Glomerular endothelial cell (primary cell): ENCODE measurements at regions not wholly inside any gene's neighbourhood (a gene's known extent, or its start where the extent isn't known, plus 50 kb on each side); places are given as distances from the start of the nearest gene placed in this dataset.
"Not testable (repeated sequence)": the region's sequence is repeated elsewhere in the genome, so short reads cannot be mapped to it uniquely, and the experiment has no call there.

Experiments
- DNase-seq: peaks from one replicate; pipeline ENCODE4 v3.0.0-alpha.2; 2011; ENCODE audit warnings: low read depth, low spot score; ENCODE audit errors: extremely low read depth

DNA sequence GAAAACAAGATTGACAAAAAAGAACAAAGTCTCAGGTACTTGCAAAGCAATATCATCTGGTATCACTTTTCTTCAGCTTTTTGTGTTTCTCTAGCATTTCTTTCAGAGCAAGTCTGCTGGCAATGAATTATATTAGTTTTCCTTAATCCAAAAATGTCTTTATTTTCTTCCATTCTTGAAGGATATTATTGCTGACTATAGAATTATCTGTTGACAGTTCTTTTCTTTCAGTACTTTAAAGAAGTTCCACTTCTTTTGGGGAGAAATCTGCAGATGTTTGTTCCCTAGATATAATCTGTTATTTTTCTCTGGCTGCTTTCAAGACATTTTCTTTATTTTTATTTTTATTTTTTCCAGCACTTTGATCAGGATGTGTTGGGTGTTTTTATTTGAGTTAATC, 161.8 kb upstream of the SPRED2 start:
- no peak for DNase-seq

DNA sequence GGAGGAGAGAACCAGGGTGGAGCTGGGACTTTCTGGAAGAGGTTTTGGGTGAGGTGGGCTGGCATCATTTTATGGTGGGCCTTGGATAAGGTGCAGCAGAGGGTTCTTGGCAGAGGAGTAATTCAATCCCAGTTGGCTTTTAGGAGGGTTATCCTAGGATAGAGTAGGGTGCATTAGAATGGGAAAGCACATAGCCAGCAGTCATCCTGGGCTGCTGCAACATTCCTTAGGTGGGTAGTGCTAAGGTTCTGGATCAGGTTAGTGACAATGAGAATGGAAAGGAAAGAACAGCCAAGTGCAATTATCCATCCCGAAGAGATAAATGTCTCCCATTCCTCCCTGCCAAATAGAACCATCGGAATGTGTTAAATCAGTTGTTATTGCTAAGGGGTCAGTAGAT, 157.3 kb upstream of the SPRED2 start:
- DNase-seq = no peak

DNA sequence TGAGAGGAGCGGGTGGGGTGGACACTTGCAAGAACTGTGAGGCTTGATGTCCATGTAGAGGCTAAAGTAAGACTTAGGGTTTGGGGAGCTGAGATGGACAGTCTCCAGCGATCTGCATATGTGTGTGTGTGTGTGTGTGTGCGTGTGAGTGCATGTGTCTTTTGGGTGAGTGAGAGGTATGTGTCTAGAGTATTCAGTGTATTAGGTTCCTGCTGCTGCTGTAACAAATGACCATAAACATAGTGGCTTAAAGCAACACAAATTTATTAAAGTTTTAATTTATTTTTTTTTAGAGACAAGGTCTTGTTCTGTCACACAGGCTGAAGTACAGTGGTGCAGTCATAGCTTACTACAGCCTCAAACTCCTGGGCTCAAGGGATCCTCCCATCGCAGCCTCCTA, 155.4 kb upstream of the SPRED2 start:
- DNase-seq = no peak

DNA sequence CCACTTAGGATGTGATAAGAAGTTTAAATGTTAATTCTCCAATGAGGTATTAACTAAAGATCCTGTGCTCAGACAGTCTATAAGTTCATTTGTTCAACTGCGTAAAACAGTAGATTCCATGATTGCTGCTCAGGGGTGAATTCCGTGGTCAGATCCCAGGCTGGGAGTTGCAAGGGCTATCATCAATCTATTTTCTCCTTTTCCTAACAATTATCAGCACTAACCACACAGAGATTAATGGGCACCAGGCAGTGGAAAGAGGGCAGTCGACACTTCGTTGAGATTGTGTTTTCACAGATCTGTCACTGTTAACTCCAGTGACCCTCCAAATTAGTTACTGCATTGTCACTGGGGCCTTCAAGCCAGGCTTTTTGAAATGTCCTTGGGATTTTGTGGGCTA, 154.1 kb upstream of the SPRED2 start:
- DNase-seq = no peak

- DNase-seq = no peak
Observed at GRCh38 chr2:65583061-65583460, 150.7 kb upstream of the SPRED2 start.

DNA sequence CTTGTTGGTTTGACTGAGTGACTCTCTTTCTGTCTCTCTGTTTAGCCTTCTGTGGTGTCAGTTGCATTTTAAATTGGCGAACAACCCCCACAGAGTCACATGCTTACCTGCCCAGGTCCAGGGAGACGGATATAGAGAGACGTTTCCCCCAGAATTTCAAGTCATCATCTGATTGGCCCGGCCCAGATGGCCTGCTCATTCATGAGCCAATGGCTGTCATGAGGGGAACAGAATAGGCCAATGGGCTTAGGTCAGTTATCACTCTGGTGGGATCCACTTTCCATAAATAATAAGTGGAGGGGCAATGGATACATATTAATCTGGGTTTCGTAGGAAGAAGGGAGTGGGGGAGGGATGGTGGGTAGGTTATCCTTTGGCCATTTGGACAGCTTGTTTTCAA, 150.0 kb upstream of the SPRED2 start:
- DNase-seq = no peak

GRCh38 chr2:65580824-65581223, 148.4 kb upstream of the SPRED2 start:
- DNase-seq = no peak

GRCh38 chr2:65579506-65580235, 147.3 kb upstream of the SPRED2 start:
- no peak for DNase-seq

GRCh38 chr2:65577654-65578053, 145.3 kb upstream of the SPRED2 start:
- DNase-seq = no peak

GRCh38 chr2:65576861-65577601, 144.6 kb upstream of the SPRED2 start:
- peak; percentile 77 for DNase-seq

DNA sequence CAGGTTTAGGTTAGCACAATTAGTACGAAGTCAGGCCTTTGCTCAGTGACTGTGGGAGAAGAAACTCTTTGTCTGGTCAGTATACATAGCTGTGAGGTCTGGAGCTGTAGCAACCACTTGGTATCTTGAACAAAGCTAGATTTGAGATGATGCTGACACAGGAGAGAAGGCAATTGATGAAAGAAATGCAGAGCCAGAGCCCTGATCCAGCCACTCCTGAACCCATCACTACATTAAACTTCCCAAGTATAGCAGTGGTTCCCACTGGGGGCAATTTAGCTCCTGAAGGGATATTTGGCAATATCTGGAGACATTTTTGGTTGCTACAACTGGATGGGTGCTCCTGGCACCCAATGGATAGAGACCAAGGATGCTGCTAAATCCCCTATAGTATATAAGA, 143.9 kb upstream of the SPRED2 start:
- DNase-seq = no peak

DNA sequence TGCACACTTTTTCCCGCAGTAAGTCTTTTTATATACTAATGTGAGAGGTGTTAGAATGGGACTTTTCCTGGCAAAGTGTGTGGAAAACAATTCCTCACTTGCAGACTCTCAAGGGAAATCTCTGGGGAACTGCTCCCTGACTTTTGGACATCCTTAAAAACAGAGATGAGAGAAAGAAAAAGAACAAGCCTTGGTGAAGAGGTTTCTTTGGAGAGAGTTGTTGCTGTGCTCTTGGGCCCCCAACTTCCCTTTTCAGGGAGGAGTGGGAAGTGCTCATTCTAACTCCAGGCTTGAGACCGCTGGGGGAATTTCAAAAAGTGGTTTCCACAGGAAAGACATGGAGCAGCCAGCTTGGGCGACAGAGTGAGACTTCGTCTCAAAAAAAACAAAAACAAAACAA, 142.6 kb upstream of the SPRED2 start:
- DNase-seq = no peak

DNA sequence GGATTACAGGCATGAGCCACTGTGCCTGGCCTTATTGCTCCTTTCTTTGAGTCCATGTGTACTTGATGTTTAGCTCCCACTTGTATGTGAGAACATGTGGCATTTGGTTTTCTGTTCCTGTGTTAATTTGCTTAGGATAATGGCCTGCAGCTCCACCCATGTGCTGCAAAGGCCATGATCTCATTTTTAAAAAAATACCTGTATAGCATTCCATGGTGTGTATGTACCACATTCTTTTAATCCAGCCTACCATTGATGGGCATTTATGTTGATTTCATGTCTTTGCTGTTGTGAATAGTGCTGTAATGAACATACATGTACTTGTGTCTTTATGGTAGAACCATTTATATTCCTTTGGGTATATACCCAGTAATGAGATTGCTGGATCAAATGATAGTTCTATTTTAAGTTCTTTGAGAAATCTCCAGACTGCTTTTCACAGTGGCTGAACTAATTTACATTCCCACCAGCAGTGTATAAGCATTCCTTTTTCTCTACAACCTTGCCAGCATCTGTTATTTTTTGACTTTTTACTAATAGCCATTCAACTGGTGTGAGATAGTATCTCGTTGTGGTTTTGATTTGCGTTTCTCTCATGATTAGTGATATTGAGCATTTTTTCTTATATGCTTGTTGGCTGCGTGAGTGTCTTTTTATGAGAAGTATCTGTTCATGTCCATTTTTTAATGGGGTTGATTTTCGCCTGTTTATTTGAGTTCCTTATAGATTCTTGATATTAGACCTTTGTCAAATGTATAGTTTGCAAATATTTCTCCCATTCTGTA, 136.4 kb upstream of the SPRED2 start:
- not testable (repeated sequence) for DNase-seq

DNA sequence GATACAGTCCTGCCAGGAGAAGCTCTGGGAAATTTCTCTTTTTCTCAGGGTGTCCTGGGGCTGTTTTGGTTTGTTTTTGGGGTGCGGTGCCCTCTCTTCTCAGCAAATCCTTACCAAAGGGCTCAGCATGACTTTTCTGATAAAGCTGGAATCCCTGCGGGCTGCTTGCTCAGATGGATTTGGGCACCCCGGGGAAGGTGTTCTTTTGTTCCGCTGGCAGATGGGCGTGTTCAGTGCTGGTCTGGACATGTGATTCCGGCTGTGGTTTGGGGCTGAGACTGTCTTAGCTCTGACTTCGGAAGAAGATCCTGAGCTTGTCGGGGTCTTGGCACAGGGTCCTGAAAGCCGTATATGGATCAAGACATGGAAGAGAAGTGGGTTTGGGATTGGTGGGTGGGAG, 134.2 kb upstream of the SPRED2 start:
- no peak for DNase-seq

DNA sequence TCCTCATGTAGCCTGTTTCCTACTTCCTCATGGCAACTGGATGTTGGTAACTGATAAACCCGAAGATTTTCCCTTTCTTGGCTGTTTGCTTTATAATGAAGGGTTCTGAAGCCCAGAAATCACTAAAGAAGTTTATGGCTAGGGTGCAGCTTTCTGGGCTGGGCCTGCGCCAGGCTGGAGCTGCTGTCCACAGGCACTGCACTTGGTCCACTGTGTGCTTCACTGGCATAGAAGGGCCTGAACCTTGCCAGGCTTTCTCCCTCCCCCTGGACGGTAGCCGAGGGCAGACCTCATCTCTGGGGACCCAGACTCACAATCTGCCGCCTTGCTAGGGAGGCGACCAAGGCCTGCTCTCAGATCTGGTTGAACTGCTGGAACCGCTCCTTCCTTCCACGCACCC, 133.3 kb upstream of the SPRED2 start:
- no peak for DNase-seq

DNA sequence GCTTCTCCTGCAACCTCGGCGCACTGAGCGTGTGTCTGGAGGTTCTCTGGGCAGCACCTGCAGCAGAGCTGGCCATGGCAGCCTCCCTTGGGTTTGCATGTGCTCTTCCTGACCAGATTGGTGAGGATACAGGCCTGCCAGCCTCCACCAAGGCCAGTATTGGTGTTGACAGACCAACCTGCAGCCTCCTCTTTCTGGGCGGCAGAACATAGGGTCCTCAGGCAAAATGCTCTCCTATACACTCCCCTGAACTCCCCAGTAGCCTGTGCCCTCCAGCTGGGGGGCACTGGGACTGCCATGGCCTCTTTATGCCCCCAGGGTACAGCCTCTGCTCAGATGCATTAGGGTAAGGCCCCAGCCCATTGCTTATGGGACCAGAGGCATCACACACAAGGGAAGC, 131.9 kb upstream of the SPRED2 start:
- DNase-seq = no peak

DNA sequence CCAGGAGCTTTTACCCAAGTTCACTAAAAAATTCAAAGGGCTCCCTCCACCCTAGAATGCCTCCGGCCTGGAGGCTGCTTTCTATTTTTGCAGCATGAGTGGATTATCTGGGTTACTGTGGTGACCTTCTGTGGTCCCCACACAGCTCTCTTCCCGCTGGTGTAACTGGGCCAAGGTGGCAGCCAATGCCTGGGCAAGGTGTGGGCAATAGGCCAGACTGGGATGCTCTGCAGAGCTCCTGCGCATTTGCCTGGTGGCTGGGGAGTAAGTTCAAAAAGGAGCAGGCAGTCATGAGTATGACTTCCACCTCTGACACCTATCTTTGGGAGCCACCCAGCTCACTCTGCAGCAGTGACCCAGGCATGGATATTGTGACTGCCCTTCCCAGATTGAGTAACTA, 130.5 kb upstream of the SPRED2 start:
- DNase-seq = no peak

DNA sequence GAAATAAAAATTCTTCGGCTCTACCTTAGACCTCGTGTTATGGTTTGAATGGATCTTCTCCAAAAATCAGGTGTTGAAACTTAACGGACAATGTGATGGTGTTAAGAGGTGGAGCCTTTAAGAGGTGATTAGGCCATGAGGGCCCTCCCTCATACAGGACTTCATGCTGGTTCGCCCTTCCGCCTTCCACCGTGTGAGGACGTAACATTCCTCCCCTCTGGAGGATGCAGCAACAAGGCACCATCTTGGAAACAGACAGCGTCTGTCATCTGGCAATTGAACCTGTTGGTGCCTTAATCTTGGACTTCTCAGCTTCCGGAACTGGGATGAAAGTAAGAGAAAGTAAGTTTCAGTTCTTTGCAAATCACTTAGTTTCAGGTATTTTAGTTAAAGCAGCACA, 126.3 kb upstream of the SPRED2 start:
- no peak for DNase-seq

GRCh38 chr2:65557616-65558573, 125.5 kb upstream of the SPRED2 start:
- DNase-seq = no peak

- DNase-seq = no peak
Observed at GRCh38 chr2:65554765-65555591, 122.6 kb upstream of the SPRED2 start.
